HEK293 (cell line): ENCODE measurements at regions not wholly inside any gene's neighbourhood (a gene's known extent, or its start where the extent isn't known, plus 50 kb on each side); places are given as distances from the start of the nearest gene placed in this dataset.

Experiments used
- CTCF ChIP-seq: fragments of 450-650 bp; formaldehyde crosslinking; IDR thresholded peaks from 2 replicates; pipeline ENCODE4 v1.5.1; 2016; ENCODE audit warnings: missing biosample characterization, missing genetic modification characterization
- ZBTB48 ChIP-seq: fragments of 450-650 bp; formaldehyde crosslinking; IDR thresholded peaks from 2 replicates; pipeline ENCODE4 v1.5.1; 2016; ENCODE audit warnings: missing biosample characterization, missing genetic modification characterization
- ZNF335 ChIP-seq: fragments of 450-650 bp; formaldehyde crosslinking; conservative IDR thresholded peaks from 2 replicates; pipeline ENCODE4 v1.5.1; 2016; ENCODE audit warnings: missing biosample characterization, missing genetic modification characterization
- ZNF777 ChIP-seq: fragments of 450-650 bp; formaldehyde crosslinking; IDR thresholded peaks from 2 replicates; pipeline ENCODE4 v1.5.1; 2017; ENCODE audit warnings: missing biosample characterization, missing genetic modification characterization, borderline replicate concordance
- TF ChIP-seq, protein P1 (sequence below): fragments of 450-650 bp; formaldehyde crosslinking; IDR thresholded peaks from 2 replicates; pipeline ENCODE4 v1.5.1; 2016; ENCODE audit warnings: missing biosample characterization, missing genetic modification characterization

- TF ChIP-seq, protein P1, sequence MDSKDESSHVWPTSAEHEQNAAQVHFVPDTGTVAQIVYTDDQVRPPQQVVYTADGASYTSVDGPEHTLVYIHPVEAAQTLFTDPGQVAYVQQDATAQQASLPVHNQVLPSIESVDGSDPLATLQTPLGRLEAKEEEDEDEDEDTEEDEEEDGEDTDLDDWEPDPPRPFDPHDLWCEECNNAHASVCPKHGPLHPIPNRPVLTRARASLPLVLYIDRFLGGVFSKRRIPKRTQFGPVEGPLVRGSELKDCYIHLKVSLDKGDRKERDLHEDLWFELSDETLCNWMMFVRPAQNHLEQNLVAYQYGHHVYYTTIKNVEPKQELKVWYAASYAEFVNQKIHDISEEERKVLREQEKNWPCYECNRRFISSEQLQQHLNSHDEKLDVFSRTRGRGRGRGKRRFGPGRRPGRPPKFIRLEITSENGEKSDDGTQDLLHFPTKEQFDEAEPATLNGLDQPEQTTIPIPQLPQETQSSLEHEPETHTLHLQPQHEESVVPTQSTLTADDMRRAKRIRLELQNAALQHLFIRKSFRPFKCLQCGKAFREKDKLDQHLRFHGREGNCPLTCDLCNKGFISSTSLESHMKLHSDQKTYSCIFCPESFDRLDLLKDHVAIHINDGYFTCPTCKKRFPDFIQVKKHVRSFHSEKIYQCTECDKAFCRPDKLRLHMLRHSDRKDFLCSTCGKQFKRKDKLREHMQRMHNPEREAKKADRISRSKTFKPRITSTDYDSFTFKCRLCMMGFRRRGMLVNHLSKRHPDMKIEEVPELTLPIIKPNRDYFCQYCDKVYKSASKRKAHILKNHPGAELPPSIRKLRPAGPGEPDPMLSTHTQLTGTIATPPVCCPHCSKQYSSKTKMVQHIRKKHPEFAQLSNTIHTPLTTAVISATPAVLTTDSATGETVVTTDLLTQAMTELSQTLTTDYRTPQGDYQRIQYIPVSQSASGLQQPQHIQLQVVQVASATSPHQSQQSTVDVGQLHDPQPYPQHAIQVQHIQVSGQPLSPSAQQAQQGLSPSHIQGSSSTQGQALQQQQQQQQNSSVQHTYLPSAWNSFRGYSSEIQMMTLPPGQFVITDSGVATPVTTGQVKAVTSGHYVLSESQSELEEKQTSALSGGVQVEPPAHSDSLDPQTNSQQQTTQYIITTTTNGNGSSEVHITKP (tag by site-specific recombination): no peak
- no peak for TF ChIP-seq CTCF (tag by site-specific recombination)
- TF ChIP-seq ZNF777 (tag by site-specific recombination): no peak
- TF ChIP-seq ZNF335 (tag by site-specific recombination): no peak
- TF ChIP-seq ZBTB48: no peak
Observed at GRCh38 chr2:221693365-221693764, 121.3 kb upstream of the EPHA4 start.
